Heart right ventricle (tissue), 16 donors: ENCODE measurements at regions not wholly inside any gene's neighbourhood (a gene's known extent, or its start where the extent isn't known, plus 50 kb on each side); places are given as distances from the start of the nearest gene placed in this dataset.

Experiments
- ATAC-seq, 8 donors: fragments of 200-7000 bp; cut with Tn5 transposase; one replicate each; pipeline ENCODE4 v1.9.1; 2020; ENCODE audit warnings: mild to moderate bottlenecking in 8 of 8, moderate library complexity in 8 of 8, moderate number of reproducible peaks in 1 of 8
- DNase-seq, 2 donors: peaks; one replicate each; pipeline ENCODE4 v3.0.0-alpha.2; 2020
- H3K27ac ChIP-seq, 10 donors: fragments of 200-600 bp; sonication (generic) in 2 of 10; one replicate each; pipeline versions ENCODE4 v1.5.0 to v1.8.0; 2020 to 2022; ENCODE audit warnings: mild to moderate bottlenecking in 3 of 10
- H3K27me3 ChIP-seq, 7 donors: fragments of 200-600 bp; one replicate each; pipeline ENCODE4 v1.8.0; 2021 to 2022; ENCODE audit warnings: mild to moderate bottlenecking in 2 of 7
- H3K36me3 ChIP-seq, 9 donors: fragments of 200-600 bp; sonication (generic) in 1 of 9; one replicate each; pipeline versions ENCODE4 v1.5.0 to v1.8.0; 2020 to 2022; ENCODE audit warnings: mild to moderate bottlenecking in 2 of 9
- H3K4me1 ChIP-seq, 9 donors: fragments of 200-600 bp; sonication (generic) in 1 of 9; one replicate each; pipeline versions ENCODE4 v1.5.0 to v1.8.0; 2020 to 2022; ENCODE audit warnings: mild to moderate bottlenecking in 4 of 9
- H3K4me3 ChIP-seq, 10 donors: fragments of 200-600 bp; sonication (generic) in 2 of 10; one replicate each; pipeline versions ENCODE4 v1.5.0 to v1.8.0; 2020 to 2022; ENCODE audit warnings: mild to moderate bottlenecking in 7 of 10, moderate library complexity in 2 of 10
- H3K9me3 ChIP-seq, 11 donors: fragments of 200-600 bp in 10 of 11; sonication (generic) in 2 of 11; one replicate each; pipeline versions ENCODE4 v1.5.0 to v1.8.0; 2013 to 2022; ENCODE audit warnings: mild to moderate bottlenecking in 2 of 11, control low read depth in 1 of 11, moderate library complexity in 1 of 11
- CTCF ChIP-seq, 9 donors: fragments of 200-600 bp; sonication (generic) in 2 of 9; IDR thresholded peaks; one replicate each; pipeline versions ENCODE4 v1.5.0 to v1.8.0; 2021 to 2022; ENCODE audit warnings: antibody characterized with exemption in 9 of 9, mild to moderate bottlenecking in 5 of 9, moderate library complexity in 1 of 9
- WGBS, 2 donors: extraction: QIAGEN DNeasy Blood & Tissue Kit; methylation state at CpG; one replicate each; pipeline ENCODE4 v1.1.7; 2013; ENCODE audit warnings: inconsistent platforms in 1 of 2; 5-methylcytosine and 5-hydroxymethylcytosine counted together
- intact Hi-C, 10 donors: fragments of 100-400 bp; cut with DNase I; formaldehyde crosslinking; loops; one replicate each; pipeline versions ENCODE4 v1.11.1 to v1.14.2; 2022
- donor health status: Arrhythmogenic right ventricular cardiomyopathy.
- donor health status: ischemic (EF 13 %, LVEDD 7.1; RV severe dilation, severe dysfunction).
- donor health status: healthy with polysubstance abuse.
- donor health status: DM: no; HTN: yes; CAD: no.
- donor health status: DM: no; HTN: no; CAD: no.
- donor health status: ischemic (EF 25% LVEDD 6.9; RV normal size, moderate dysfunction).
- donor health status: ischemic (EF 25% LVEDD 5.7; RV mildly dilated, moderate dysfunction).
- donor health status: healthy.
- donor health status: DM: yes; HTN: yes; CAD: no.
- donor health status: Ischemic cardiomyopathy.
- donor health status: ischemic (EF 35%, LVEDD 5.7; RV mildly dilated, moderate dysfunction).
- donor health status: nonischemic (EF 11% LVEDD 7.7; RV severe dilation, severe dysfunction).
- donor health status: DM: yes; HTN: yes; CAD: no.
- donor health status: PGD.
- donor health status: ischemic (EF 29% LVEDD 5.4; RV normal size, mild dysfunction).
- donor health status: nonischemic (EF 23%, LVEDD 6.1; RV moderate dilation, normal function).

DNA sequence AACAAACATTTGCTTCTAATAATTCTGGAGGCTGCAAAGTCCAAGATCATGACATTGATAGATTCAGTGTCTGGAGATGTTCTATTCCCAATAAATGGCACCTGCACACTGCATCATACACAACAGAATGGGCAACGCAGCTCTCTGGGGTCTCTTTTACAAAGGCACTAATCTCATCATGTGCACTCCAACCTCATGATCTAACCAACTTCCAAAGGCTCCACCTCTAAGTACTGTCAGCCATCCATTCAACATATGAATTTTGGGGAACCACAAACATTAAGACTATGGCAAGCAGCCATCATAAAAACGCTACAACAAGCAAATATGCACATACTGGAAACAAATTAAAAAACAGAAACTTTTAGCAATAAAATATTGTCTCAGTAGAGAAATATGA lies 121.1 kb downstream of the CYLC2 start:
- H3K36me3 ChIP-seq = no peaks in the 10 kb centered on the region
- H3K9me3 ChIP-seq = peaks cover 0 to 5% (median 0%) of the 10 kb centered on the region in 11 donors
- H3K27me3 ChIP-seq = no peaks in the 10 kb centered on the region
- no peak overlapping the region for H3K4me3 ChIP-seq
- WGBS, 2 donors = 76 to 85% methylated on average over 2 of the region's 2 CpGs
- DNase-seq = no peak
- intact Hi-C loops = no loop called here
- no peak for ATAC-seq
- no peaks in the 10 kb centered on the region for H3K4me1 ChIP-seq
- TF ChIP-seq CTCF (IDR thresholded peaks at IDR 0.05) = no peak
- H3K27ac ChIP-seq = no peak overlapping the region

DNA sequence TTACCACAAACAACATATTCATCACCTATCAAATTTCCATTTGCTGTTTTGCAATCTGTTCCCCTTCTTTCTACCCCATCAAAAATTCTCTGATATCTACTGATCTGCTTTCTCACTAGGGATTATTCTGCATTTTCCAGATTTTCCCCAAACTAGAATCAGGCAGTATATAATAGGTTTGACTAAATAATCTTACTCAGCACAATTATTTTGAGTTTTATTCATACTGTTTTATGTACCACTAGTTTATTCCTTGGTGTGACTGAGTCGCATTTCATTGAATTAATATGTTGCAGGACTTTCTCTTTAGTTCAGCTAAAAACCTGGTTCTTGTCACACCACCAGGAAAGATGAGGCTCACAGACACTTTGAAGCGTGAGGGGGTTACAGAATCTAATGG lies 131.4 kb downstream of the CYLC2 start:
- Histone ChIP-seq H3K4me1 (no peaks in the 10 kb centered on the region), H3K27me3 (no peaks in the 10 kb centered on the region), H3K9me3 (peaks cover 0 to 55% (median 31%) of the 10 kb centered on the region in 11 donors), H3K4me3 (no peak overlapping the region), H3K27ac (no peak overlapping the region), H3K36me3 (no peaks in the 10 kb centered on the region)
- TF ChIP-seq CTCF (IDR thresholded peaks at IDR 0.05) = no peak
- intact Hi-C loops = no loop called here
- WGBS, 2 donors = 82 to 86% methylated on average over 2 of the region's 2 CpGs
- DNase-seq (no peak), ATAC-seq (no peak)

DNA sequence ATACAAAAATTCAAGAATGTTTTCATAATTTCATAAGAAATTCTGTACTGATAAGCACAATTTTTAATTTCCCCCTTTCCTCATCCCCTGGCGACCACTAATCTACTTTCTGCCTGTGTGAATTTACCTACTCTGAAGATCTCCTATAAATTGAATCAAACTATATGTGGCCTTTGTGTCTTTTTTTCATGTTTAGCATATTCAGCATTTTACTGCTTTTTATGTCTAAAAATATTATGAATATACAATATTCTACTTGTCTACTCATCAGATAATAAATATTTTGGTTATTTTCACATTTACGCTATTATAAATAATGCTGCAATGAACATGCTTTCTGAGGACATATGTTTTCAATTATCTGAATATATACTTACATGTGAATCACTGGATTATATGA lies 144.8 kb downstream of the CYLC2 start:
- Histone ChIP-seq H3K9me3 (peaks cover 0 to 11% (median 0%) of the 10 kb centered on the region in 11 donors), H3K36me3 (no peaks in the 10 kb centered on the region), H3K27me3 (no peaks in the 10 kb centered on the region), H3K4me1 (no peaks in the 10 kb centered on the region), H3K4me3 (no peak overlapping the region), H3K27ac (no peak overlapping the region)
- no peak for TF ChIP-seq CTCF (IDR thresholded peaks at IDR 0.05)
- WGBS, 2 donors = 67 to 90% methylated on average over 2 of the region's 2 CpGs
- no peak for DNase-seq
- no peak for ATAC-seq
- intact Hi-C loops = no loop called here

GRCh38 chr9:103152473-103152872 lies 157.3 kb downstream of the CYLC2 start:
- DNase-seq (no peak), ATAC-seq (no peak)
- Histone ChIP-seq H3K27me3 (no peaks in the 10 kb centered on the region), H3K4me1 (no peaks in the 10 kb centered on the region), H3K36me3 (no peaks in the 10 kb centered on the region), H3K9me3 (peaks cover 0 to 60% (median 0%) of the 10 kb centered on the region in 11 donors), H3K4me3 (no peak overlapping the region), H3K27ac (no peak overlapping the region)
- 57 to 64% methylated on average over 2 of the region's 2 CpGs for WGBS, 2 donors
- TF ChIP-seq CTCF (IDR thresholded peaks at IDR 0.05) = no peak
- intact Hi-C loops = no loop called here

DNA sequence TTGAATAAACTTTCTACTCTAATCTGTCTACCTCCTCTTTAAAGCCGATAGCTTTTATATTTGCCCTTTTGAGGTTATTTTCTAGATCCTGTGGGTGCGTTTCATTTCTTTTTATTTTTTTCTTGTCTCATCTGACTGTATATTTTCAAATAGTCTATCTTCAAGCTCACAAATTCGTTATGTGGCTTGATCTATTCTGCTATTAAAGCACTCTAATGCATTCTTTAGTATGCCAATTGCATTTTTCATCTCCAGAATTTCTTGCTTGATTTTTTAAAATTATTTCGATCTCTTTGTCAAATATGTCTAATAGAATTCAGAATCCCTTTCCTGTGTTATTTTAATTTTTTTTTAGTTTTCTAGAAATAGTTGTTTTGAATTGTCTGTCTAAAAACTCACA lies 172.4 kb downstream of the CYLC2 start:
- no peak for DNase-seq
- Histone ChIP-seq H3K4me1 (no peaks in the 10 kb centered on the region), H3K27ac (no peak overlapping the region), H3K27me3 (no peaks in the 10 kb centered on the region), H3K9me3 (peaks cover 0 to 52% (median 20%) of the 10 kb centered on the region in 11 donors), H3K4me3 (no peak overlapping the region), H3K36me3 (no peaks in the 10 kb centered on the region)
- WGBS, 2 donors = 75 to 83% methylated on average over 4 of the region's 4 CpGs
- TF ChIP-seq CTCF (IDR thresholded peaks at IDR 0.05) = no peak
- intact Hi-C loops = no loop called here
- ATAC-seq = no peak
